ENCODE measurements at regions not wholly inside any gene's neighbourhood (a gene's known extent, or its start where the extent isn't known, plus 50 kb on each side); places are given as distances from the start of the nearest gene placed in this dataset.
"Not testable (repeated sequence)": the region's sequence is repeated elsewhere in the genome, so short reads cannot be mapped to it uniquely, and the experiment has no call there.

- no peaks in the 10 kb centered on the region for H3K9me3 ChIP-seq (ENCODE audit: insufficient read depth, low read depth, low read length)
- H3K27me3 ChIP-seq (ENCODE audit: insufficient read depth, low read length): no peaks in the 10 kb centered on the region
- no peak overlapping the region for H3K4me3 ChIP-seq (ENCODE audit: low read length)
- no peaks in the 10 kb centered on the region for H3K4me1 ChIP-seq (ENCODE audit: insufficient read depth, low read length)
- no peak overlapping the region for H3K9ac ChIP-seq (ENCODE audit: low read depth, low read length)
- H3K27ac ChIP-seq (ENCODE audit: low read length): no peak overlapping the region
- no peaks in the 10 kb centered on the region for H3K36me3 ChIP-seq (ENCODE audit: insufficient read depth, low read depth, low read length)
These were observed 82.7 kb upstream of the CARMIL1 start for GRCh38 chr6:25196464-25196863.

- H3K27ac ChIP-seq (ENCODE audit: low read length): no peak overlapping the region
- no peaks in the 10 kb centered on the region for H3K4me1 ChIP-seq (ENCODE audit: insufficient read depth, low read length)
These were observed 82.1 kb upstream of the CARMIL1 start for GRCh38 chr6:25197111-25197510.

GRCh38 chr6:25199544-25199943 is 79.6 kb upstream of the CARMIL1 start:
- Histone ChIP-seq H3K27ac (ENCODE audit: low read length) (no peak overlapping the region), H3K4me3 (ENCODE audit: low read length) (no peak overlapping the region), H3K9ac (ENCODE audit: low read depth, low read length) (no peak overlapping the region), H3K36me3 (ENCODE audit: insufficient read depth, low read depth, low read length) (no peaks in the 10 kb centered on the region), H3K4me1 (ENCODE audit: insufficient read depth, low read length) (no peaks in the 10 kb centered on the region), H3K9me3 (ENCODE audit: insufficient read depth, low read depth, low read length) (no peaks in the 10 kb centered on the region), H3K27me3 (ENCODE audit: insufficient read depth, low read length) (no peaks in the 10 kb centered on the region)

More at GRCh38 chr6:25197111-25197510, 82.1 kb upstream of the CARMIL1 start:
- Histone ChIP-seq H3K4me3 (ENCODE audit: low read length) (no peak overlapping the region), H3K9ac (ENCODE audit: low read depth, low read length) (no peak overlapping the region), H3K36me3 (ENCODE audit: insufficient read depth, low read depth, low read length) (no peaks in the 10 kb centered on the region), H3K27me3 (ENCODE audit: insufficient read depth, low read length) (no peaks in the 10 kb centered on the region), H3K9me3 (ENCODE audit: insufficient read depth, low read depth, low read length) (no peaks in the 10 kb centered on the region)

GRCh38 chr6:25202504-25202903 is 76.7 kb upstream of the CARMIL1 start:
- H3K4me3 ChIP-seq (ENCODE audit: low read length): no peak overlapping the region
- no peaks in the 10 kb centered on the region; the same call in 1 of the 2 replicates for H3K9me3 ChIP-seq (ENCODE audit: insufficient read depth, low read depth, low read length)
- no peak overlapping the region for H3K27ac ChIP-seq (ENCODE audit: low read length)
- H3K36me3 ChIP-seq (ENCODE audit: insufficient read depth, low read depth, low read length): no peaks in the 10 kb centered on the region
- no peak overlapping the region for H3K9ac ChIP-seq (ENCODE audit: low read depth, low read length)
- H3K4me1 ChIP-seq (ENCODE audit: insufficient read depth, low read length): no peaks in the 10 kb centered on the region
- H3K27me3 ChIP-seq (ENCODE audit: insufficient read depth, low read length): no peaks in the 10 kb centered on the region

- Histone ChIP-seq H3K4me1 (ENCODE audit: insufficient read depth, low read length) (no peaks in the 10 kb centered on the region), H3K9me3 (ENCODE audit: insufficient read depth, low read depth, low read length) (no peaks in the 10 kb centered on the region; the same call in 1 of the 2 replicates), H3K36me3 (ENCODE audit: insufficient read depth, low read depth, low read length) (no peaks in the 10 kb centered on the region), H3K4me3 (ENCODE audit: low read length) (no peak overlapping the region), H3K27me3 (ENCODE audit: insufficient read depth, low read length) (no peaks in the 10 kb centered on the region), H3K27ac (ENCODE audit: low read length) (no peak overlapping the region), H3K9ac (ENCODE audit: low read depth, low read length) (no peak overlapping the region)
These were observed 73.5 kb upstream of the CARMIL1 start for GRCh38 chr6:25205629-25206028.

GRCh38 chr6:25207453-25208155 is 71.6 kb upstream of the CARMIL1 start:
- not testable (repeated sequence) for H3K9me3 ChIP-seq (ENCODE audit: insufficient read depth, low read depth, low read length); H3K4me1 ChIP-seq (ENCODE audit: insufficient read depth, low read length); H3K27me3 ChIP-seq (ENCODE audit: insufficient read depth, low read length); H3K9ac ChIP-seq (ENCODE audit: low read depth, low read length); H3K4me3 ChIP-seq (ENCODE audit: low read length); H3K27ac ChIP-seq (ENCODE audit: low read length); H3K36me3 ChIP-seq (ENCODE audit: insufficient read depth, low read depth, low read length)

- Histone ChIP-seq H3K27me3 (ENCODE audit: insufficient read depth, low read length) (no peaks in the 10 kb centered on the region), H3K9me3 (ENCODE audit: insufficient read depth, low read depth, low read length) (no peaks in the 10 kb centered on the region), H3K4me3 (ENCODE audit: low read length) (no peak overlapping the region), H3K36me3 (ENCODE audit: insufficient read depth, low read depth, low read length) (no peaks in the 10 kb centered on the region), H3K4me1 (ENCODE audit: insufficient read depth, low read length) (0 out of 2 replicates have a peak, but pooled peaks cover 2% of the 10 kb centered on the region), H3K27ac (ENCODE audit: low read length) (no peak overlapping the region), H3K9ac (ENCODE audit: low read depth, low read length) (no peak overlapping the region)
These were observed 63.3 kb upstream of the CARMIL1 start for GRCh38 chr6:25215881-25216280.

GRCh38 chr6:25217302-25217701 is 61.9 kb upstream of the CARMIL1 start:
- Histone ChIP-seq H3K9me3 (ENCODE audit: insufficient read depth, low read depth, low read length) (no peaks in the 10 kb centered on the region), H3K36me3 (ENCODE audit: insufficient read depth, low read depth, low read length) (no peaks in the 10 kb centered on the region), H3K4me1 (ENCODE audit: insufficient read depth, low read length) (0 out of 2 replicates have a peak, but pooled peaks cover 2% of the 10 kb centered on the region), H3K4me3 (ENCODE audit: low read length) (no peak overlapping the region), H3K9ac (ENCODE audit: low read depth, low read length) (no peak overlapping the region), H3K27ac (ENCODE audit: low read length) (no peak overlapping the region), H3K27me3 (ENCODE audit: insufficient read depth, low read length) (no peaks in the 10 kb centered on the region)

- no peak overlapping the region for H3K4me3 ChIP-seq (ENCODE audit: low read length)
- no peak overlapping the region for H3K27ac ChIP-seq (ENCODE audit: low read length)
- 0 out of 2 replicates have a peak, but pooled peaks cover 2% of the 10 kb centered on the region for H3K4me1 ChIP-seq (ENCODE audit: insufficient read depth, low read length)
- no peaks in the 10 kb centered on the region for H3K27me3 ChIP-seq (ENCODE audit: insufficient read depth, low read length)
- no peaks in the 10 kb centered on the region for H3K9me3 ChIP-seq (ENCODE audit: insufficient read depth, low read depth, low read length)
- no peak overlapping the region for H3K9ac ChIP-seq (ENCODE audit: low read depth, low read length)
- no peaks in the 10 kb centered on the region for H3K36me3 ChIP-seq (ENCODE audit: insufficient read depth, low read depth, low read length)
These were observed 61.3 kb upstream of the CARMIL1 start for GRCh38 chr6:25217829-25218228.

GRCh38 chr6:25218346-25218745 is 60.8 kb upstream of the CARMIL1 start:
- Histone ChIP-seq H3K9ac (ENCODE audit: low read depth, low read length) (no peak overlapping the region), H3K4me3 (ENCODE audit: low read length) (no peak overlapping the region), H3K27ac (ENCODE audit: low read length) (no peak overlapping the region), H3K9me3 (ENCODE audit: insufficient read depth, low read depth, low read length) (no peaks in the 10 kb centered on the region), H3K4me1 (ENCODE audit: insufficient read depth, low read length) (0 out of 2 replicates have a peak, but pooled peaks cover 2% of the 10 kb centered on the region), H3K36me3 (ENCODE audit: insufficient read depth, low read depth, low read length) (no peaks in the 10 kb centered on the region), H3K27me3 (ENCODE audit: insufficient read depth, low read length) (no peaks in the 10 kb centered on the region)

- H3K9me3 ChIP-seq (ENCODE audit: insufficient read depth, low read depth, low read length): no peaks in the 10 kb centered on the region
- H3K36me3 ChIP-seq (ENCODE audit: insufficient read depth, low read depth, low read length): no peaks in the 10 kb centered on the region
- H3K4me3 ChIP-seq (ENCODE audit: low read length): no peak overlapping the region
- H3K27me3 ChIP-seq (ENCODE audit: insufficient read depth, low read length): no peaks in the 10 kb centered on the region
- H3K27ac ChIP-seq (ENCODE audit: low read length): no peak overlapping the region
- H3K4me1 ChIP-seq (ENCODE audit: insufficient read depth, low read length): 0 out of 2 replicates have a peak, but pooled peaks cover 2% of the 10 kb centered on the region
- no peak overlapping the region for H3K9ac ChIP-seq (ENCODE audit: low read depth, low read length)
These were observed 59.8 kb upstream of the CARMIL1 start for GRCh38 chr6:25219216-25219916.

GRCh38 chr6:25219917-25220278 is 59.3 kb upstream of the CARMIL1 start:
- Histone ChIP-seq H3K9ac (ENCODE audit: low read depth, low read length) (no peak overlapping the region), H3K4me1 (ENCODE audit: insufficient read depth, low read length) (0 out of 2 replicates have a peak, but pooled peaks cover 2% of the 10 kb centered on the region), H3K4me3 (ENCODE audit: low read length) (no peak overlapping the region), H3K27ac (ENCODE audit: low read length) (no peak overlapping the region), H3K36me3 (ENCODE audit: insufficient read depth, low read depth, low read length) (no peaks in the 10 kb centered on the region), H3K9me3 (ENCODE audit: insufficient read depth, low read depth, low read length) (no peaks in the 10 kb centered on the region), H3K27me3 (ENCODE audit: insufficient read depth, low read length) (no peaks in the 10 kb centered on the region)

Measured in iPS-20b (cell line).